Muscle of back (tissue), 3 donors: ENCODE measurements at regions not wholly inside any gene's neighbourhood (a gene's known extent, or its start where the extent isn't known, plus 50 kb on each side); places are given as distances from the start of the nearest gene placed in this dataset.
"Not testable (repeated sequence)": the region's sequence is repeated elsewhere in the genome, so short reads cannot be mapped to it uniquely, and the experiment has no call there.

ENCODE experiments used
- DNase-seq, 3 donors: peaks; one replicate each; pipeline versions ENCODE4 v3.0.0 to v3.0.0-alpha.2; 2013

GRCh38 chr6:96743496-96743895 lies 93.8 kb downstream of the GPR63 start:
- DNase-seq: no peak

DNA sequence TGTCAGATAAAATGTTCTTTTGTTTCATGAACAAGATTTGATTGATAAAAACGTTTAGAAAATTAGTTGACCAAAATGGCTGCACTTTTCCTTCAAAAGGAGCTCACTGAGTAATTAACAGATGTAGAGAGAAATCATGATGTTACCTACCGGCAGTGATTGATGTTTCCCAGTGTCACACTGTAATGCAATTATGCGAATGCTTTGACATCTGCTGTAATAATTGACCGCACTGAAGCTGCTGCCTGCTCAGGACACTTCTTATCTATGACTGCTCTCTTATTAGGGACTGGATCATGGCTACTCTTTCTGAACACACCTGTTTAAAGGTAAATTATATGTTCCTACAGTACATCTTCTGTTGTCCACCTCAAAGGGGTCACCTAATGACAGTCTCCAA lies 94.6 kb downstream of the GPR63 start:
- DNase-seq: no peak

DNA sequence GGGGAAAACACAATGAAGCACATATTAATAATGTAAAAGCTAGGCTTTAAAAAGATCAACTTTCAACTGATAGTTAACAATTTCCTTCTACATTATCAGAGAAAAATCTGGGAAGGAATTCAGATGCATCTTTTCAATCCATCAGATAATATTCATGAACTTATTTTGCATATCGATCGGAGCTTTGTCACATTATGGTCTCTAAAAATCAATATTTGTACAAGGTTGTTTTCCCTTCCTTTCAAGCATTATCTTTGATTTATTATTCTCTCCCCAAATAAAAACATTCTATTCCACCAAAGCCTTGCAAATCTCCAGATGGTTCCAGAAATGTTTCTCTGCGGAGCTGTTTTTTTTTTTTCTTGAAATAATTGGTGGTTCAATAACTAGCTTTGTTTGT lies 101.9 kb downstream of the GPR63 start:
- no peak for DNase-seq

GRCh38 chr6:96727144-96727543 lies 110.1 kb downstream of the GPR63 start:
- DNase-seq: no peak

DNA sequence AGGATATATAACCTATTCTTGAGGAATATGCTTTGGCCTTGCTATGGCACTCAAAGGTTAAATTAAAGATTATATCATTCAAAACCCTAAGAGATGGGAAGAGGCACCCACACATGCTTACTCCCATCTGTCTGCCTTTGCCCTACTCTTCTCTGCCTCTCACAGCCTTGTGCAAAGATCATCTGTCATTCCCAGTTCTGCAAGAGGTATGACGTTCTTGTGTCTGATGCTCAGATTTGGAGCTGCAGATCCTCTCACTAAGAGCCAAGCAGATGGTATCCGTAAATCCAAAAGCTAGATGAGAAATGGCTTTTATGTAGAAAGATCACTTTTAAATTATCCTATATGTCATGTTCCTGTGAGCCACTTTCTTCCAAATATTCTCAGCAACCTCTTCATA lies 112.0 kb downstream of the GPR63 start:
- no peak for DNase-seq

GRCh38 chr6:96724641-96725040 lies 112.6 kb downstream of the GPR63 start:
- no peak for DNase-seq

DNA sequence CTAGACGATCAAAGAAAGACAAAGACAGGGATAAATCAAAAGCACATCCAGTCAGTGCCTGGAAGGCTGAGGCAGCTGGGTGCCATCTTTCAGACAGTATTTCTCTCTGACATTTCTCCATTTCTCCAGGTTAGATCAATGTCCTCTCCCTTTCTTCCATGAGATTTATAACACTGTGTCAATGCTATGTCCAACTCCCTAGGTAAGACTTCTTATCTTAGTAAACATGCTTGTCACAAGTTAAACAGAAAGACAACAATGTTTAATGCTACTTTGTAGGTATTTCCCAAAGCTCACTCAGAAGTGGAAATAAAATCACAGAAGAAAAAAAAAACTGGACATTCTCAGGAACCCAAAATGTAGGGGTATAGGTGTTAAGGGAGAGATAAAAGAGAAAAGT lies 113.9 kb downstream of the GPR63 start:
- DNase-seq: no peak

DNA sequence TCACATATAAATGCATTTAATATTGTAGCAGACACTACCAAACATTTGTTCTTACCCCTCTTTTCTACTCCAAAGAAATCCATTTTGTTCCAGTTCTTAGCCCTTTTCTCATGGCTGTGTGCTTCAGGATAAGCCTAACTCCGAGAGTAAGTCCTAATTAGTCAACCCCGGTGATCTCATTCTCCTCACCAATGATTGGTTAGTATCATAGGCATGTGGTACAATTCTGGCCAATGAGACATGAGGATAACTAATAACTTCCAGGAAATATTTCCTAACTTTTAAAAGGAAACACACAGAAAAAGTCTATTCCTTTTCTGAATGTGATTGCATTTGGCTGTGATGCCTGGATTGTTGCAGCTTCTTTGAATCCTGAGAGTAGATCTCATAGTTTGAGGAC lies 116.0 kb downstream of the GPR63 start:
- no peak for DNase-seq

GRCh38 chr6:96716221-96716620 lies 121.1 kb downstream of the GPR63 start:
- DNase-seq: no peak

DNA sequence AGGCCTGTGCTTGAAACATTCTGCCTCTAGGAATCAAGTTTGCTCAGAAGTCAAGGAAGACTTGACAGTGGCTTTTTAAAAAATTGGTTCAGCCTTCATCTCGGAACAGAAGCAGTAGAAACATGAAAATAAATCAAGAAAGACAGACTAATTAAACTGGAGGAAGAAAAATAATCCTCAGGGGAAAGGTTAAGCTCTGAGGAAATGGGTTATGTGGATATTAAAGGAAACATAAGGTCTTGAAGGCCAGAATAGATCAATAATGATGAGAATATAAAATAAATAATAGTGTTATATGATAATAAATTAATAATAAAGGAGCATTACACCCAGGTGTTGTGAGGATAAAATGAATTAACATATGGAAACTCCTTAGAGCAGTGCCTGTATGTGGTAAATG lies 121.7 kb downstream of the GPR63 start:
- no peak for DNase-seq

- no peak for DNase-seq
Measured at GRCh38 chr6:96704713-96705112, 132.6 kb downstream of the GPR63 start.

DNA sequence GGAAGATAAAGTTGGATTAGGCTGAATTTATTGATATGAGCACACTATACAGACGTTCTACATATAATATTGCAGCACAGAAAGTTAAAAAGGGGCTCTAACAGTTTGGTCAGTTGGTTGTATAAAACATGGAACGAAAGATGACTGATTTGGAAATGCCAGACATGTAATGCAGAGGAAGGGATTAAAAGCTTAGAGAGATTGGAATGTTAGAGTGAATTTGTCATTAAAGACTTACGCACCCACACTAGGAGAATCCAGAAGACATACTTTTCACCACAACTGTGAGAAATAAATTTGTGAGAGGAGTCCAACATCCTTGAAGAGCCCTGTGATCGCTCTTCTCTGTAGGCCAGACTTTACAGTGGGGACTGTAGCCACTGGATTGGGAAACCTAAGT lies 134.7 kb downstream of the GPR63 start:
- no peak for DNase-seq

DNA sequence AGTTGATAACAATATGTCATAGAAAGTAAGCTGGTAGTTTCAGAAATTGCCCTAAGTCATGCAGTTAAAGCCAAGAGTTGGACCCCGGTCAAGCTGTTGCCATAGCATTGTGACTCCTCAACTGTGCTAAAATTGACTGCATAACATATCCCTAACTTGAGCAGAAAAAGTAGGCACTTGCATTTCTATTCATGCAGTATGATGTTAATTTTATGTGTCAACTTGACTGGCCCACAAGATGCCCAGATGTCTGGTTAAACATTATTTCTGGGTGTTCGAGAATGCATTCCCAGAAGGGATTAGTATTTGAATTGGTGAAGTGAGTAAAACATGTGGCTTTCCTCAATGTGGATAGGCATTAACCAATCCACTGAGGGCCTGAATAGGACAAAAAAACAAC lies 136.4 kb downstream of the GPR63 start:
- no peak for DNase-seq

GRCh38 chr6:96694429-96694828 lies 131.5 kb downstream of the FHL5 start:
- DNase-seq: not testable (repeated sequence)

GRCh38 chr6:96687121-96687520 lies 124.2 kb downstream of the FHL5 start:
- DNase-seq: peak in 1 of 3 donors; percentile 9

DNA sequence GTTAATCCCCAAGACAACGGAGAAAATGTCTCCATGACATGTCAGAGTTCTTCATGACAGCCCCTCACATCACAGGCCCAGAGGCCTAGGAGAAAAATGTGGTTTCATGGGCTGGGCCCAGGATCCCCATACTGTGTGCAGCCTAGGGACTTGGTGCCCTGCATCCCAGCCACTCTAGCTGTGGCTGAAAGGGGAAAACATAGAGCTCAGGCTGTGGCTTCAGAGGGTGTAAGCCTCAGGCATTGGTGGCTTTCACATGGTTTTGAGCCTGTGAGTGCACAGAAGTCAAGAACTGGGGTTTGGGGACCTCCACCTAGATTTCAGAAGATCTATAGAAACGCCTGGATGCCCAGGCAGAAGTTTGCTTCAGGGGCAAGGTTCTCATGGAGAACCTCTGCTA lies 122.8 kb downstream of the FHL5 start:
- no peak for DNase-seq

DNA sequence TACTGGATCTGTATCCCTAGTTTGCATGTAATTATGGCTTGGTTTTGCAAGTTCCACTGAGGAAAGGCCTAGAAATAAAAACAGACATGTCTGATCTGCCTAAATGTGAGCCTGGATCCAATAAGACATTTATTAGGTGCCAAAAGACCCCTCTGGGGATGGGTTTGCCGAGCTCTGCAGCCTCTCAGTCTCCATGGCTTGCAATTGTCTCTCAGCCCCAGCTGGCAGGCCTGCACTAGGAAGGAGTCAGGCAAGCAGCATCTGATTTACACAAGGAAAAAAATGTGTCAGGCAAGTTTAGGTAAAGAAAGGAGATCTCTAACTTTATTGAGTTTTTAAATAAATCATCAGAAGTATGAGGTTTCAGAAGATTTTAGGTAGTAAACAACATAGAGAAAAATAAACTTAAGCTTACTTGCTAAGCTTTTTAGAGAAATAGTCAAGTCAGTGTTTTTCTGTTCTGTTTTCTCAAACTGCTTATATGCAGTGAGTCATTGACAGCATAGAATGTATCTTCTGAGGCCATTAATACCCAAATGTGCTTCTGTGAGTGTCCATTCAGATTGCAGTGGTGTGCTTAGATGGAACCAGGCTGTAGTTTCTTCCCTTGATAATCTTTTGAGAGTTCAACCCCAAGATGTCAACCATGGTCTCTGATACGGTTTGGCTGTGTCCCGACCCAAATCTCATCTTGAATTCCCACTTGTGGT lies 121.0 kb downstream of the FHL5 start:
- peak in 2 of 3 donors; percentile 13 to 15 for DNase-seq

DNA sequence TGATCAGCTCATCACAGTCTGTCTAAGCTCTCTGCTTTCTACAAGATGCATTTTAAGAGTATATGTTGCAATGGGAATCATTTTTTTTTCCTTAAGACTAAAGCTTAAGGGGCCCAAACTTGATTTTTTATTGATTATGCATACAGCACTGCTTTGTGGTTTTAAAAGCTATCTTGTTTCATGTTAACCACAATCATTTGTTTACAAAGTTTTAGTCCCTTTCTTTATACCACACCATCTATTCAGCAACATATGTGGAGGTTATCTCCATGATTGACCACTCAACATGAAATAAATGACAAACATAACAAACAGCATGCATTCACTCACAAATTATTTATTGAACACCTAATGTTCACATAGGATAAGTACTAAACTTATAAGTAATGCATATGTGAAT lies 119.1 kb downstream of the FHL5 start:
- DNase-seq: no peak

- DNase-seq: peak in 2 of 3 donors; percentile 12 to 15
Measured at GRCh38 chr6:96675597-96675996, 112.7 kb downstream of the FHL5 start.
